Kidney (tissue), 13 donors: ENCODE measurements at regions not wholly inside any gene's neighbourhood (a gene's known extent, or its start where the extent isn't known, plus 50 kb on each side); places are given as distances from the start of the nearest gene placed in this dataset.

Source experiments
- DNase-seq, 5 donors: peaks; one replicate each; pipeline ENCODE4 v3.0.0-alpha.2; 2013 to 2020
- FAIRE-seq: peaks from 2 replicates; lab custom pipeline; 2012; peaks lifted over from hg19 to GRCh38; lab: Jason Lieb, UNC
- H3K27ac ChIP-seq, 2 donors: one replicate each; pipeline ENCODE4 v1.7.0; 2013; ENCODE audit warnings: low read depth in 2 of 2, low read length in 2 of 2, inconsistent platforms in 1 of 2
- H3K27me3 ChIP-seq: one replicate; pipeline ENCODE4 v1.7.1; 2013; ENCODE audit warnings: low read length, inconsistent platforms; ENCODE audit not compliant: control insufficient read depth, insufficient read depth
- H3K36me3 ChIP-seq, 3 donors: one replicate each; pipeline versions ENCODE4 v1.7.0 to v1.7.1; 2013; ENCODE audit warnings: low read length in 3 of 3, control low read depth in 1 of 3, inconsistent platforms in 1 of 3; ENCODE audit not compliant: insufficient read depth in 3 of 3, control insufficient read depth in 2 of 3
- H3K4me1 ChIP-seq, 3 donors: one replicate each; pipeline versions ENCODE4 v1.7.0 to v1.7.1; 2013; ENCODE audit warnings: low read length in 3 of 3, inconsistent platforms in 1 of 3, low read depth in 1 of 3; ENCODE audit not compliant: control insufficient read depth in 2 of 3, insufficient read depth in 2 of 3
- H3K4me3 ChIP-seq, 3 donors: one replicate each; pipeline versions ENCODE4 v1.7.0 to v1.8.1; 2013; ENCODE audit warnings: low read length in 3 of 3, control low read depth in 1 of 3, inconsistent platforms in 1 of 3
- H3K9ac ChIP-seq, 3 donors: one replicate each; pipeline versions ENCODE4 v1.7.0 to v1.7.1; 2013; ENCODE audit warnings: low read length in 3 of 3, control low read depth in 1 of 3, inconsistent platforms in 1 of 3
- H3K9me3 ChIP-seq, 3 donors: one replicate each; pipeline versions ENCODE4 v1.7.0 to v1.7.1; 2013; ENCODE audit warnings: low read length in 3 of 3, control low read depth in 1 of 3, inconsistent platforms in 1 of 3; ENCODE audit not compliant: control insufficient read depth in 2 of 3, insufficient read depth in 1 of 3
- intact Hi-C: fragments of 100-400 bp; cut with DNase I; formaldehyde crosslinking; loops from one replicate; pipeline ENCODE4 v1.11.1; 2022
- TF ChIP-seq, protein P1 (sequence below): IDR thresholded peaks from 3 replicates; pipeline ENCODE4 v1.5.1; 2012; ENCODE audit warnings: mild to moderate bottlenecking, moderate library complexity, borderline replicate concordance; ENCODE audit not compliant: insufficient read depth; ENCODE audit errors: extremely low read depth
- donor health status: control.
- donor health status: control.
- donor health status: control.
- donor health status: control.
- donor health status: control.
- donor health status: DM: yes; HTN: yes; CAD: no.
- donor health status: Normal renal cell carcinoma (clear cell type).

DNA sequence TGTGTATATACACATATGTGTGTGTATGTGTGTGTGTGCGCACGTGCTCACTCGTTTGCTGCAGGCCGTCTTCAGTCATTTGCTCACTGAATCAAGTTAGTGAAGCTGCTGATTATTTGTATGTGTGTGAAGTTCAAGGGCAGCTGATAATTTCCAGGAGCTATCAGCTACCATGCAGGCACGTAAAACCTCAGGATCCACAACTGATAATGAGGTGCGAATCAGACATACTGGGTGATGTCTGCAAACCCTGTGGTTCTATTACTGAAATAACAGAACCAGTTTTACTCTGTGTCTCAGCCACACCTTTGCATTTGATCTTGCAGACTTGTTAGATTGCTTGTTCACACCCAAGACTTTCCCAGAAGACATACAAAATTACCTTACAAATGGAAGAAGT lies 257.6 kb downstream of the TAF11L14 start:
- FAIRE-seq: no peak
- Histone ChIP-seq H3K4me3 (no peak overlapping the region), H3K36me3 (no peaks in the 10 kb centered on the region), H3K27me3 (no peaks in the 10 kb centered on the region), H3K9ac (no peak overlapping the region), H3K9me3 (no peaks in the 10 kb centered on the region), H3K4me1 (no peaks in the 10 kb centered on the region), H3K27ac (no peak overlapping the region)
- intact Hi-C loops: no loop called here
- DNase-seq: no peak
- TF ChIP-seq, protein P1, sequence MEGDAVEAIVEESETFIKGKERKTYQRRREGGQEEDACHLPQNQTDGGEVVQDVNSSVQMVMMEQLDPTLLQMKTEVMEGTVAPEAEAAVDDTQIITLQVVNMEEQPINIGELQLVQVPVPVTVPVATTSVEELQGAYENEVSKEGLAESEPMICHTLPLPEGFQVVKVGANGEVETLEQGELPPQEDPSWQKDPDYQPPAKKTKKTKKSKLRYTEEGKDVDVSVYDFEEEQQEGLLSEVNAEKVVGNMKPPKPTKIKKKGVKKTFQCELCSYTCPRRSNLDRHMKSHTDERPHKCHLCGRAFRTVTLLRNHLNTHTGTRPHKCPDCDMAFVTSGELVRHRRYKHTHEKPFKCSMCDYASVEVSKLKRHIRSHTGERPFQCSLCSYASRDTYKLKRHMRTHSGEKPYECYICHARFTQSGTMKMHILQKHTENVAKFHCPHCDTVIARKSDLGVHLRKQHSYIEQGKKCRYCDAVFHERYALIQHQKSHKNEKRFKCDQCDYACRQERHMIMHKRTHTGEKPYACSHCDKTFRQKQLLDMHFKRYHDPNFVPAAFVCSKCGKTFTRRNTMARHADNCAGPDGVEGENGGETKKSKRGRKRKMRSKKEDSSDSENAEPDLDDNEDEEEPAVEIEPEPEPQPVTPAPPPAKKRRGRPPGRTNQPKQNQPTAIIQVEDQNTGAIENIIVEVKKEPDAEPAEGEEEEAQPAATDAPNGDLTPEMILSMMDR: no peak

DNA sequence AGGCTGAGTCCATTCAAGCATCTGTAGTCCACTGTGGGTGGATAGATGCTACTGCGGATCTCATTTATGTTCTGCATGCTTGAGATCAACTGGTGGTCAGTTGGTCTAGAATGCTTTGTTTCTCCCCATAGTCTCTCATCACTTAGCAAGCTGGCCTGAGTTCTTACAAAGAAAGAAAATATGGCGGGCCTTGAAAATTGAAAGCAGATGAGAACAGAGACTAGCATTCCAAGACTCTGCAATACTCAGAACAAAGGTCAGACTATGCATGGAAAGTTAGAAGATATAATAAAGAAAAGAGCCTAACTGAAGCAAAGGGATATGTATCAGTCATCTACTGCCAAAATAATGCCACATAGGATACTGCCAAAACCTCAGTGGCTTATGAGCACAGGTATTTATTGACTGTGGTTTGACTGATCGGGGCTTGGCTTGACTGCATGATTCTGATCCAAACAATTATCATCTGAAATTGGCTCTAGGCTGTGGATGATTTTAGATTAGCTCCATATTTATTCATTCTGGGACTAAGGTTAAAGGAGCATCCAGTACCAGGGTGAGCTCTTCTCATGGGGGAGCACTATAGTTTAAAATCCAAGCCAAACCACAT lies 258.9 kb downstream of the TAF11L14 start:
- Histone ChIP-seq H3K9ac (no peak overlapping the region), H3K27ac (no peak overlapping the region), H3K27me3 (no peaks in the 10 kb centered on the region), H3K36me3 (no peaks in the 10 kb centered on the region), H3K4me1 (no peaks in the 10 kb centered on the region), H3K4me3 (no peak overlapping the region), H3K9me3 (no peaks in the 10 kb centered on the region)
- DNase-seq (no peak), FAIRE-seq (no peak)
- intact Hi-C loops: no loop called here
- TF ChIP-seq, protein P1: no peak

DNA sequence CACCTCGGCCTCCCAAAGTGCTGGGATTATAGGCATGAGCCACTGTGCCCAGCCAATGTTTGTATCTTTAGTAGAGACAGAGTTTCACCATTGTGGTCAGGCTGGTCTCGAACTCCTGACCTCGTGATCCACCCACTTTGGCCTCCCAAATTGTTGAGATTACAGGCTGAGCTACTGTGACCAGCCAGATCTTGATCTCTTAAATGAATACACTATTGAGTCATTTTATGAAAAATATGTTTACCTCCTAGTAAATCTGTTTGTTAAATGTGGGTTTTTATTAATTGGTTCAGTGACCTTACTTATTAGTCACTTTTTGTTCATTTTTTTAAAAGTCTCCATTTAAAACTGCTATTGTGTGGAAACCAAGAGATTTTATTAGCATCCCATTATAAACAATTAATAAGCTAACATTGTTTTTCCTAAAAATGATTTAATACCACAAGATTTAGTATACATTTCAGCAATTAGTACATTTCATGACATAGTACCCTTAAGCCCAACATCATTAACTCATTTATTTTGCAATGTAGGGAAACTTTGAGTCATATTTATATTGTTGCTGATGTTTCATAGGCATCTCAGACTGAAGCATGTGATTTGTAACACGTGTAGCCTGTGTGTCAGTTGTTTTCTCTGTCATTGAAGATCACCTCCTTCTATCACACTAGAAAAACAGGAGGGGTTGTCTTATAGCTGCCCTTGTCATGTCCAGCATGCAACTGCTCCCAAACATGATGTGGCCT lies 261.2 kb downstream of the TAF11L14 start:
- Histone ChIP-seq H3K27ac (no peak overlapping the region), H3K4me3 (no peak overlapping the region), H3K4me1 (no peaks in the 10 kb centered on the region), H3K9me3 (no peaks in the 10 kb centered on the region), H3K27me3 (no peaks in the 10 kb centered on the region), H3K9ac (no peak overlapping the region), H3K36me3 (no peaks in the 10 kb centered on the region)
- no peak for FAIRE-seq
- DNase-seq: no peak
- TF ChIP-seq, protein P1: no peak
- intact Hi-C loops: no loop called here
